ENCODE measurements at regions not wholly inside any gene's neighbourhood (a gene's known extent, or its start where the extent isn't known, plus 50 kb on each side); places are given as distances from the start of the nearest gene placed in this dataset.

DNA sequence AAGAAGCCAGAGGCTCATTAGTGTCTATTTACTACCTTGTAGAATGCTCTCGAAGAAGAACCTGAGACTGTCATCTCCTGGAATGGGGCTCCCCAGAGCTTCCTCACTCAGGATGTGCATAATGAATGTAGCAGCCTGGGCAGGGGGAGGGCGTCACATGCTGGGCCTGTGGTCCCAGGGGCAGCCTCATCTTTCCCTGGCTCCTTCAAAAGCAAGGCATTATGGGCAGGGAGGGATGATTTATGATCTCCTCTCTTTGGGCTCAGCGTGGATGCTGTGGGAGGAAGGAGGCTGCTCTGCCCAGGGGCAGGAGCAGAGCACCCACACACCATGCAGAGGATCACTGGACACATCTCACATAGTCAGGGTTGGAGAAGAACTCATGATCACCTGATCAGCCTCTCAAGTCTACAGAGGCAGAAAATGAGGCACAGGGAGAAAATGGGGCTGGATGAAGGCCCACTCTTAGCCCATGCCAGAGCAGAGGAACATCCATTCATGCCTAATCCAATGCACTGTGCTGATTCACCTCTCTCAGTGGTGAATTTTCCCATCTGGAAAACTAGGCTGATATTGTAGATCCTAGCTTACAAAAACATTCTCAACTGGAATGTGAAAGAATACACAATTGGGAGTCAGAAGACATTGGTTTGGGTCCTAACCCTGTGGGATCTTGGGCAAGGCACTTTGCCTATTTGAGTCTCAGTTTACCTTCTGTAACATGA is 173.7 kb downstream of the CARTPT start:
- H3K4me3 Mint-ChIP-seq (ENCODE audit: low read depth): no peak overlapping the region
- H3K36me3 Mint-ChIP-seq (ENCODE audit: insufficient read depth): no peaks in the 10 kb centered on the region
- H3K9me3 Mint-ChIP-seq (ENCODE audit: low read depth): peaks cover 3% of the 10 kb centered on the region
- H3K27ac Mint-ChIP-seq: no peak overlapping the region
- H3K4me1 Mint-ChIP-seq (ENCODE audit: low read depth): no peaks in the 10 kb centered on the region
- TF ChIP-seq, protein P1, sequence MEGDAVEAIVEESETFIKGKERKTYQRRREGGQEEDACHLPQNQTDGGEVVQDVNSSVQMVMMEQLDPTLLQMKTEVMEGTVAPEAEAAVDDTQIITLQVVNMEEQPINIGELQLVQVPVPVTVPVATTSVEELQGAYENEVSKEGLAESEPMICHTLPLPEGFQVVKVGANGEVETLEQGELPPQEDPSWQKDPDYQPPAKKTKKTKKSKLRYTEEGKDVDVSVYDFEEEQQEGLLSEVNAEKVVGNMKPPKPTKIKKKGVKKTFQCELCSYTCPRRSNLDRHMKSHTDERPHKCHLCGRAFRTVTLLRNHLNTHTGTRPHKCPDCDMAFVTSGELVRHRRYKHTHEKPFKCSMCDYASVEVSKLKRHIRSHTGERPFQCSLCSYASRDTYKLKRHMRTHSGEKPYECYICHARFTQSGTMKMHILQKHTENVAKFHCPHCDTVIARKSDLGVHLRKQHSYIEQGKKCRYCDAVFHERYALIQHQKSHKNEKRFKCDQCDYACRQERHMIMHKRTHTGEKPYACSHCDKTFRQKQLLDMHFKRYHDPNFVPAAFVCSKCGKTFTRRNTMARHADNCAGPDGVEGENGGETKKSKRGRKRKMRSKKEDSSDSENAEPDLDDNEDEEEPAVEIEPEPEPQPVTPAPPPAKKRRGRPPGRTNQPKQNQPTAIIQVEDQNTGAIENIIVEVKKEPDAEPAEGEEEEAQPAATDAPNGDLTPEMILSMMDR (IDR thresholded peaks at IDR 0.05; ENCODE audit: unreplicated experiment): no peak
- no peak for DNase-seq (ENCODE audit: low spot score, unreplicated experiment)
- H3K27me3 Mint-ChIP-seq: peaks cover 14% of the 10 kb centered on the region

DNA sequence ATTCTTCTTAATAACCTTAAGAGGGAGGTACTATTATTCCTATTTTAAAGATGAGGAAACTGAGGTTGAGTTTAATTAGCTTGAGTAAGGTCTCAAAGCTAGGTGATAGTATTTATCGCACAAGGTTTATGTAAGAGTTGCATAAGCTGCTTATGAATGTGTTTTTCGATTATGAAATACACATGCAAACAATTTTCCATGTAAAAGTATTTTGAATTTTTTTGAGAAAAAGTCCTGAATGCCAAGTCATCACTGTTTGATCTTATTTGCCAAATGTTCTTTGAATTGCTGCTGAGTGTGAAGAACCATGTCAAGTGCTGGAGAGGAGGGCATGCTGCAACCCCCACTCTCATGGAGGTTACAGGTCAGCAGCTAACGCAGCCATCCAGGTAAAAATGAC is 174.4 kb downstream of the CARTPT start:
- peaks cover 14% of the 10 kb centered on the region for H3K27me3 Mint-ChIP-seq
- no peak overlapping the region for H3K27ac Mint-ChIP-seq
- TF ChIP-seq, protein P1 (IDR thresholded peaks at IDR 0.05; ENCODE audit: unreplicated experiment): no peak
- H3K4me3 Mint-ChIP-seq (ENCODE audit: low read depth): no peak overlapping the region
- no peaks in the 10 kb centered on the region for H3K36me3 Mint-ChIP-seq (ENCODE audit: insufficient read depth)
- no peak for DNase-seq (ENCODE audit: low spot score, unreplicated experiment)
- H3K9me3 Mint-ChIP-seq (ENCODE audit: low read depth): no peaks in the 10 kb centered on the region
- H3K4me1 Mint-ChIP-seq (ENCODE audit: low read depth): no peaks in the 10 kb centered on the region

DNA sequence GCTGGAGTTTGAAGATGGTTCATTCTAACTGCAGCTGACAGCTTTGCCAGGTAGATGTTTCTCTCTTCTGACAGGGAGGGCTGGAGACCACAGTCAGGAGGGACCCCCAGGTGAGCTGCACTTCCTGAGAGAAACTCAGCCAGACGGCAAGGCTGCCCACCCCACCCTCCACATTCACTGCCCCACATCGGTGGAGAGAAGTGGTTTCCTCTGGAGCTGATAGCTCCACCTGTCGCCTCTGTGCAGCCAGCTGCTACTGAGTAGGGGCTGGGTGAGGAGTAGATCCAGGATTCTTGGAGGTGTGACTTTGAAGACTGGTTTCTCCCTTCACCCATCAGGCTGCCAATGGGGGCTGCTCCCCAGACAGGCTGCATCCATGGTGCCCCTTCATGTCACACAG is 175.0 kb downstream of the CARTPT start:
- H3K36me3 Mint-ChIP-seq (ENCODE audit: insufficient read depth): no peaks in the 10 kb centered on the region
- no peak overlapping the region for H3K27ac Mint-ChIP-seq
- TF ChIP-seq, protein P1 (IDR thresholded peaks at IDR 0.05; ENCODE audit: unreplicated experiment): no peak
- no peak for DNase-seq (ENCODE audit: low spot score, unreplicated experiment)
- H3K4me1 Mint-ChIP-seq (ENCODE audit: low read depth): no peaks in the 10 kb centered on the region
- no peak overlapping the region for H3K4me3 Mint-ChIP-seq (ENCODE audit: low read depth)
- no peaks in the 10 kb centered on the region for H3K9me3 Mint-ChIP-seq (ENCODE audit: low read depth)
- peaks cover 14% of the 10 kb centered on the region for H3K27me3 Mint-ChIP-seq

DNA sequence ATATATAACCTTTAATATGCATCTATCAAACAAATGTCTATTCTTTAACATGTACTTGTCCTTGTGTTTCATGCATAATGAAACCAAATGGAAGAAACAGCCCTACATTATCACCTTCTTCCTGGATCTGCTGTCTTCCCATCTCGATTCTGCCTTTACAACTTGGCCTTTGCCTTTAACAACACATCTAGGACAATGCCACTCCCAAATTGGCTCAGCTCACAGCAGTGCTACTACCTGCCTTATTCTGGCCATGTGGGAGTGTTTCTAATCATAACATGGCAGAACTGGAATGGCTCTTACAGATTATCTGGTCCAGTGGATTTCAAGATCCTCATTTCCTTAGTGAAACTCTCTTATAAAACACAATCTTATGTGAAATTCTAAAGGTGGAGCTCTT is 176.5 kb downstream of the CARTPT start:
- Mint-ChIP-seq H3K4me3 (ENCODE audit: low read depth) (no peak overlapping the region), H3K36me3 (ENCODE audit: insufficient read depth) (no peaks in the 10 kb centered on the region), H3K4me1 (ENCODE audit: low read depth) (no peaks in the 10 kb centered on the region), H3K27me3 (peaks cover 3% of the 10 kb centered on the region), H3K27ac (no peak overlapping the region), H3K9me3 (ENCODE audit: low read depth) (no peaks in the 10 kb centered on the region)
- TF ChIP-seq, protein P1 (IDR thresholded peaks at IDR 0.05; ENCODE audit: unreplicated experiment): no peak
- DNase-seq (ENCODE audit: low spot score, unreplicated experiment): no peak

DNA sequence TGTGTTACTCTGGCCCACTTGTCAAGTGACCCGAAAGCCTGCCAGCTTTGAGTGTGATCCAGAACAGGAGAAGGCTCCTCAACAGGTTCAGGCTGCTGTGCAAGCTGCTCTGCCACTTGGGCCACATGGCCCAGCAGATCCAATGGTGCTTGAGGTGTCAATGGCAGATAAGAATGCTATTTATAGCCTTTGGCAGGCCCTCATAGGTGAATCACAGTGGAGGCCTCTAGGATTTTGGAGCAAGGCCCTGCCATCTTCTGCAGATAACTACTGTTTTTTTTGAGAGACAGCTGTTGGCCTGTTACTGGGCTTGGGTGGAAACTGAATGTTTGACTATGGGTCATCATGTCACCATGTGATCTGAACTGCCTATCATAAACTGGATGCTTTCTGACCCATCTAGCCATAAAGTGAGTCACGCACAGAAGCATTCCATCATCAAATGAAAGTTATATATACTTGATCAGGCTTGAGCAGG is 180.8 kb downstream of the CARTPT start:
- no peaks in the 10 kb centered on the region for H3K36me3 Mint-ChIP-seq (ENCODE audit: insufficient read depth)
- no peak overlapping the region for H3K27ac Mint-ChIP-seq
- no peak overlapping the region for H3K4me3 Mint-ChIP-seq (ENCODE audit: low read depth)
- H3K4me1 Mint-ChIP-seq (ENCODE audit: low read depth): peaks cover 7% of the 10 kb centered on the region
- H3K27me3 Mint-ChIP-seq: no peaks in the 10 kb centered on the region
- no peaks in the 10 kb centered on the region for H3K9me3 Mint-ChIP-seq (ENCODE audit: low read depth)
- TF ChIP-seq, protein P1 (IDR thresholded peaks at IDR 0.05; ENCODE audit: unreplicated experiment): no peak
- DNase-seq (ENCODE audit: low spot score, unreplicated experiment): no peak
